Mesendoderm (in vitro differentiated cells): ENCODE measurements at regions not wholly inside any gene's neighbourhood (a gene's known extent, or its start where the extent isn't known, plus 50 kb on each side); places are given as distances from the start of the nearest gene placed in this dataset.
A peak's percentile ranks its signal among the peaks of the same experiment; 100 is the strongest.

Experiments used
- DNase-seq: peaks from one replicate; pipeline ENCODE4 v3.0.0; 2013
- H2AK5ac ChIP-seq: 2 replicates; pipeline ENCODE4 v1.6.1; 2013; ENCODE audit warnings: low read length, inconsistent platforms
- H2BK120ac ChIP-seq: 2 replicates; pipeline ENCODE4 v1.6.1; 2013; ENCODE audit warnings: low read depth, mild to moderate bottlenecking, low read length, moderate library complexity, mixed read lengths
- H2BK15ac ChIP-seq: replicated peaks from 2 replicates; pipeline ENCODE4 v1.6.1; 2013; ENCODE audit warnings: low read depth, mild to moderate bottlenecking, moderate library complexity
- H2BK5ac ChIP-seq: 2 replicates; pipeline ENCODE4 v1.6.1; 2013; ENCODE audit warnings: low read length, inconsistent platforms
- H3K18ac ChIP-seq: 2 replicates; pipeline ENCODE4 v1.6.1; 2013; ENCODE audit warnings: mild to moderate bottlenecking, low read length, mixed read lengths
- H3K23ac ChIP-seq: one replicate; pipeline ENCODE4 v1.6.1; 2013; ENCODE audit warnings: low read length
- H3K27ac ChIP-seq: 2 replicates; pipeline ENCODE4 v1.5.1; 2013; ENCODE audit warnings: low read depth, mild to moderate bottlenecking, inconsistent platforms, low read length, moderate library complexity
- H3K27me3 ChIP-seq: 2 replicates; pipeline ENCODE4 v1.6.1; 2013; ENCODE audit warnings: low read length, control low read depth, mild to moderate bottlenecking, inconsistent platforms; ENCODE audit not compliant: insufficient read depth, poor library complexity
- H3K36me3 ChIP-seq: 2 replicates; pipeline ENCODE4 v1.6.1; 2013; ENCODE audit warnings: low read length, inconsistent platforms; ENCODE audit not compliant: control insufficient read depth, insufficient read depth
- H3K4ac ChIP-seq: one replicate; pipeline ENCODE4 v1.6.1; 2013; ENCODE audit warnings: low read depth, mild to moderate bottlenecking, low read length, moderate library complexity
- H3K4me1 ChIP-seq: 2 replicates; pipeline ENCODE4 v1.6.1; 2013; ENCODE audit warnings: low read depth, low read length, inconsistent platforms; ENCODE audit not compliant: control insufficient read depth
- H3K4me2 ChIP-seq: 2 replicates; pipeline ENCODE4 v1.6.1; 2013; ENCODE audit warnings: low read length
- H3K4me3 ChIP-seq: 2 replicates; pipeline ENCODE4 v1.5.1; 2013; ENCODE audit warnings: mild to moderate bottlenecking, low read length
- H3K56ac ChIP-seq: one replicate; pipeline ENCODE4 v1.6.1; 2013; ENCODE audit warnings: low read length
- H3K79me1 ChIP-seq: 2 replicates; pipeline ENCODE4 v1.6.1; 2013; ENCODE audit warnings: low read length, inconsistent platforms
- H3K79me2 ChIP-seq: 2 replicates; pipeline ENCODE4 v1.6.1; 2013; ENCODE audit warnings: mild to moderate bottlenecking, low read length; ENCODE audit not compliant: control insufficient read depth, insufficient read depth
- H3K9ac ChIP-seq: 2 replicates; pipeline ENCODE4 v1.6.1; 2013; ENCODE audit warnings: low read length, inconsistent platforms
- H4K5ac ChIP-seq: one replicate; pipeline ENCODE4 v1.6.1; 2013; ENCODE audit warnings: low read length
- H4K8ac ChIP-seq: one replicate; pipeline ENCODE4 v1.6.1; 2013; ENCODE audit warnings: low read depth, mild to moderate bottlenecking, control low read depth, low read length, moderate library complexity
- WGBS: extraction: QIAGEN DNeasy Blood & Tissue Kit; methylation state at CpG from one replicate; pipeline ENCODE4 v1.1.7; 2013; ENCODE audit warnings: low lambda C conversion rate, missing lambda C conversion rate; ENCODE audit not compliant: insufficient coverage; ENCODE audit errors: extremely low coverage; 5-methylcytosine and 5-hydroxymethylcytosine counted together

GRCh38 chr3:40618158-40618557 is 93.4 kb downstream of the ZNF621 start:
- DNase-seq = no peak
- H3K27ac ChIP-seq = no peak overlapping the region

GRCh38 chr3:40620151-40620550 is 95.4 kb downstream of the ZNF621 start:
- Histone ChIP-seq H3K56ac (no peak overlapping the region), H4K8ac (no peak overlapping the region), H3K36me3 (no peaks in the 10 kb centered on the region), H3K4me3 (no peak overlapping the region), H4K5ac (no peak overlapping the region), H2BK120ac (no peak overlapping the region), H3K4me1 (peaks cover 4% of the 10 kb centered on the region), H3K4ac (no peak overlapping the region), H3K27ac (no peak overlapping the region), H3K18ac (no peak overlapping the region), H3K4me2 (no peak overlapping the region), H3K9ac (no peak overlapping the region), H2BK5ac (no peak overlapping the region), H2AK5ac (no peak overlapping the region), H3K27me3 (no peaks in the 10 kb centered on the region), H2BK15ac (no peak overlapping the region), H3K79me1 (no peaks in the 10 kb centered on the region), H3K23ac (no peak overlapping the region), H3K79me2 (no peaks in the 10 kb centered on the region)
- WGBS = no CpG with 5 or more reads among the region's 2 CpGs
- DNase-seq = peak; percentile 14

More at GRCh38 chr3:40618158-40618557, 93.4 kb downstream of the ZNF621 start:
- Histone ChIP-seq H3K4me1 (peaks cover 6% of the 10 kb centered on the region), H3K79me1 (no peaks in the 10 kb centered on the region), H3K56ac (no peak overlapping the region), H3K18ac (no peak overlapping the region), H3K36me3 (no peaks in the 10 kb centered on the region), H3K4me3 (no peak overlapping the region), H4K8ac (no peak overlapping the region), H3K27me3 (no peaks in the 10 kb centered on the region), H4K5ac (no peak overlapping the region), H3K4me2 (no peak overlapping the region), H2AK5ac (no peak overlapping the region), H3K4ac (no peak overlapping the region), H3K79me2 (no peaks in the 10 kb centered on the region), H2BK5ac (no peak overlapping the region), H3K9ac (no peak overlapping the region), H2BK15ac (no peak overlapping the region), H3K23ac (no peak overlapping the region), H2BK120ac (no peak overlapping the region)

GRCh38 chr3:40621252-40621651 is 96.5 kb downstream of the ZNF621 start:
- H3K18ac ChIP-seq = no peak overlapping the region
- no peak overlapping the region for H3K56ac ChIP-seq
- H3K4me3 ChIP-seq = no peak overlapping the region
- no peak overlapping the region for H3K23ac ChIP-seq
- no peak overlapping the region for H3K4me2 ChIP-seq
- no peaks in the 10 kb centered on the region for H3K27me3 ChIP-seq
- no peak overlapping the region for H2BK120ac ChIP-seq
- no peaks in the 10 kb centered on the region for H3K4me1 ChIP-seq
- H3K4ac ChIP-seq = no peak overlapping the region
- H4K8ac ChIP-seq = no peak overlapping the region
- H4K5ac ChIP-seq = no peak overlapping the region
- H3K79me1 ChIP-seq = no peaks in the 10 kb centered on the region
- no peak overlapping the region for H2BK15ac ChIP-seq
- no peak overlapping the region for H3K9ac ChIP-seq
- H3K79me2 ChIP-seq = no peaks in the 10 kb centered on the region
- no peak overlapping the region for H2AK5ac ChIP-seq
- H3K27ac ChIP-seq = no peak overlapping the region
- H3K36me3 ChIP-seq = no peaks in the 10 kb centered on the region
- no CpG with 5 or more reads among the region's 4 CpGs for WGBS
- no peak overlapping the region for H2BK5ac ChIP-seq
- DNase-seq = no peak

- no peak overlapping the region for H3K56ac ChIP-seq
- H3K27ac ChIP-seq = no peak overlapping the region
- H3K27me3 ChIP-seq = no peaks in the 10 kb centered on the region
- H3K79me2 ChIP-seq = no peaks in the 10 kb centered on the region
- no peaks in the 10 kb centered on the region for H3K36me3 ChIP-seq
- no peak overlapping the region for H3K4me3 ChIP-seq
- no peaks in the 10 kb centered on the region for H3K4me1 ChIP-seq
- H3K79me1 ChIP-seq = no peaks in the 10 kb centered on the region
- H3K9ac ChIP-seq = no peak overlapping the region
- H4K8ac ChIP-seq = no peak overlapping the region
- no peak overlapping the region for H3K4ac ChIP-seq
- WGBS = no CpG with 5 or more reads among the region's 1 CpG
- no peak overlapping the region for H3K4me2 ChIP-seq
- no peak overlapping the region for H3K23ac ChIP-seq
- H3K18ac ChIP-seq = no peak overlapping the region
- H2BK120ac ChIP-seq = no peak overlapping the region
- H2AK5ac ChIP-seq = no peak overlapping the region
- no peak overlapping the region for H2BK5ac ChIP-seq
- H4K5ac ChIP-seq = no peak overlapping the region
- DNase-seq = no peak
- H2BK15ac ChIP-seq = no peak overlapping the region
Observed at GRCh38 chr3:40623567-40623966, 98.8 kb downstream of the ZNF621 start.

- Histone ChIP-seq H4K5ac (no peak overlapping the region), H3K4ac (no peak overlapping the region), H3K23ac (no peak overlapping the region), H3K18ac (no peak overlapping the region), H2BK5ac (no peak overlapping the region), H3K27me3 (no peaks in the 10 kb centered on the region), H3K36me3 (no peaks in the 10 kb centered on the region), H3K4me3 (no peak overlapping the region), H3K79me2 (no peaks in the 10 kb centered on the region), H2BK120ac (no peak overlapping the region), H4K8ac (no peak overlapping the region), H3K56ac (no peak overlapping the region), H3K79me1 (no peaks in the 10 kb centered on the region), H3K27ac (no peak overlapping the region), H2BK15ac (no peak overlapping the region), H2AK5ac (no peak overlapping the region), H3K4me2 (no peak overlapping the region), H3K4me1 (no peaks in the 10 kb centered on the region), H3K9ac (no peak overlapping the region)
- WGBS = no CpG with 5 or more reads among the region's 2 CpGs
- no peak for DNase-seq
Observed at GRCh38 chr3:40624189-40624769, 99.5 kb downstream of the ZNF621 start.

- Histone ChIP-seq H4K5ac (no peak overlapping the region), H3K79me2 (no peaks in the 10 kb centered on the region), H3K27ac (no peak overlapping the region), H3K79me1 (no peaks in the 10 kb centered on the region), H3K4me2 (no peak overlapping the region), H3K23ac (no peak overlapping the region), H4K8ac (no peak overlapping the region), H2AK5ac (no peak overlapping the region), H3K4me3 (no peak overlapping the region), H3K56ac (no peak overlapping the region), H3K4me1 (no peaks in the 10 kb centered on the region), H3K18ac (no peak overlapping the region), H2BK120ac (no peak overlapping the region), H2BK5ac (no peak overlapping the region), H3K36me3 (no peaks in the 10 kb centered on the region), H3K27me3 (no peaks in the 10 kb centered on the region), H2BK15ac (no peak overlapping the region), H3K9ac (no peak overlapping the region), H3K4ac (no peak overlapping the region)
- no peak for DNase-seq
- WGBS = no CpG with 5 or more reads among the region's 1 CpG
Observed at GRCh38 chr3:40627095-40627494, 102.3 kb downstream of the ZNF621 start.
